HCEC 1CT (cell line): ENCODE measurements at regions not wholly inside any gene's neighbourhood (a gene's known extent, or its start where the extent isn't known, plus 50 kb on each side); places are given as distances from the start of the nearest gene placed in this dataset.
"Not testable (repeated sequence)": the region's sequence is repeated elsewhere in the genome, so short reads cannot be mapped to it uniquely, and the experiment has no call there.

Experiments used
- DNase-seq: peaks from one replicate; pipeline ENCODE4 v3.0.0-alpha.2; 2017

GRCh38 chr1:145553795-145554194 is 54.0 kb upstream of the GPR89A start:
- DNase-seq: not testable (repeated sequence)

DNA sequence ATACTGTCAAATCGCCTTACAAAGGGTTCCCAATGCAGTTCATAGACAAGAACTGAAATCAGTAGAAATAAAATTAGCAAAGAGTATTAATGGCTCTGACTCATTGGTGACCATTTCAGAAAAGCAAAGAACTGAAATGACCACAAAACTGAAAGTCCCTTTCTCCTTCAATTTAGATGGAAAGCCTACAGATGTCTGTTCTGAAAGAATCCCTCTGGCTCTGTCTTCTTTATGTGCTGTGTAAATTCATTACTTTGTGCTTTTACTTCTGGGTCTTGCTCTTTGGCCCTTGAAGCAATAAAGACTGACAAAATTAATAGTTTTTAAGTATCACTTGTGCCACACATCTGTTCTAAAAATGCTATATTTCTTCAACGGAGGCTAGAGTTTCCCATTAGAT is 62.7 kb upstream of the GPR89A start:
- peak; percentile 16 for DNase-seq

DNA sequence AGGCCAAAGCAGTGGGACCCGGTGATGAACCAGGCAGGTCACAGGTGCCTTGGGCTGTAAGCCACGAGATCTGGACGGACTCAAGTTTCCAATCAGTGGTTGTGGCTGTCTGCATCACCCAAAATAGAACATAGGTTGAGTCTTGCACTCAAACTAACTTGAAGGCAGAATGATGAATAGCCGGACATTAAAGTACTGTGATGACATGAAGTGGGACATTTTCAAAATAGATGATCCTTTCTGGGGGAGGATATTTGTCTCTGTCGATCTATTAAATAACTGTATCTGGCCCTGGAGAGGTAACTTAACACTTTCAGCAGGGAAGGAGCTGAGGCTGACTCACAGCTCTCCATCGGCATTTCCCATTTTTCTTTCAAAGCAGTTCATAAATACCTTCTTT is 66.1 kb upstream of the GPR89A start:
- peak; percentile 49 for DNase-seq

DNA sequence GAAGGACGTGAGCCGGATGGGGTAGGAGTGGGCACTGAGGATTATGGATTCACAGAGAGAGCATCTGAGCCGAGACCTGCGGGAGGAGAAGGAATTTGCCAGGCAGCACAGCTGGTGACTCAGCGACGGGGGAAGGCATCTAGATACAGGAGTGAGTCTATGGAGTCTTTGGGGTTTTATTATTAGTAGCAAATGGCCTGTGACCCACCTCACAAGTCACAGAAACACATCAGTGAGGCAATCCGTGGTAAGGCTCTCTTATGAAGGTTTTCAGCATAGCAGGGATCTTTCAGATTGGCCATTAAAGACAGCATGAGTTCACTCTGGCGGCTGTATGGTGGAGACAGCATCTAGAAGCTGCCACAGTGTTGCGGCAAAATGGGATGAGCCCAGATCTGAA is 66.5 kb upstream of the GPR89A start:
- peak; percentile 70 for DNase-seq

- peak; percentile 84 for DNase-seq
Observed at GRCh38 chr1:145538118-145538882, 69.5 kb upstream of the GPR89A start.

DNA sequence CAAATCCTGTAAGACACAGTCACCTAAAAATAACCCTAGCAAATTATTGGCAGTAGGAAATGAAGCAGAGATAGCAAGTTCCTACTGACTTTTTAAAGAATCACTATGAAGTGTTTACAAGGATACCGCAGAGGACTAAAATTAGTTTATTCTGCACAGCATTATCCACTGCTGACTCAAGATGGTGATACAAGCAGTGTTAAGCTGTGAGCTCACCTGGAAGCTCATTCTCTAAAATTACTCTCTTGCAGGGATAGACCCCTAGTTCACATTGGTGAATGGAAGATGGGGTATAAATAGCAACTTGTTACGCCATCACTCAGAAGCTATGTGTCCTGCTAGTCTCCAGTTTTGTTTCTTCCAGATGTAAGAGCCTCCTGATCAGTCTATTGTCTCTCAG is 70.8 kb upstream of the GPR89A start:
- DNase-seq: peak; percentile 57

DNA sequence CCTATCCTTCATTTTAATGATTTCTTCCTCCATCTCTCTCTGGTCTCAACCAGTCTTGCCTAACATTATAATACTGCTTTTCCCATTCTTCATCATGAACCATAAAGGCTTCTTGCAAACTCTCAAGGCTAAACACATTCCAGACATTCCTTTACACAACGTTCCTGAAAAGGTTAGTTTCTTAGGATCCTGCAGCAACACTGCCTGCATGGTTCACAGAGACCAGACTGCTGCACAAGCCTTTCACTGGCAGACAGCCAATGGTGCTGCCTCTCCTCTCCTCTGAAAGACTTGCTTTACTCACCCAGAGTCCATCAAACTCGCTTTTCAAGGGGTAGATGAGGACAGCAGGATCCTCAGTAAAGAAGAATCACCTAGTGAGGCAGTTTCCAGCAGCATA is 72.3 kb upstream of the GPR89A start:
- peak; percentile 30 for DNase-seq

GRCh38 chr1:145528068-145528564 is 79.7 kb upstream of the GPR89A start:
- peak; percentile 10 for DNase-seq

DNA sequence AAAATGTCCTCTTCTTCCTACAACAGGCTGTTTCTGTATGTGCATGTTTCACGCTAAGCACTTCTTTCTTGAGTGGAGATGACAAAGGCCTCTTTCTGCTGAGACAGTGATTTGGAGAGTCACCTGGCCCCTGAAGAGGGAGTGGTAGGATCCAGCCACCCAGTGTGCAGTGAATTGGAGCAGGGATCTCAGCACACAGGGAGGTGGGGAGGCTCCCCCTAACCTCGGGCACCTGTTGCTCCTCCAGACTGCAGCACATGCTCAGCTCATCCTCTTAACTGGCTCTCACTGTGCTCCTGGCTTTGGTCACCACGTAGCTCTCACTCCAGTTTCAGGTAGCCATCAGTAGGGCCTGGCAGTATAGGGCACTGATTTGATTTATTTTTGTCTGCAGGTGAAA is 87.6 kb upstream of the GPR89A start:
- not testable (repeated sequence) for DNase-seq

DNA sequence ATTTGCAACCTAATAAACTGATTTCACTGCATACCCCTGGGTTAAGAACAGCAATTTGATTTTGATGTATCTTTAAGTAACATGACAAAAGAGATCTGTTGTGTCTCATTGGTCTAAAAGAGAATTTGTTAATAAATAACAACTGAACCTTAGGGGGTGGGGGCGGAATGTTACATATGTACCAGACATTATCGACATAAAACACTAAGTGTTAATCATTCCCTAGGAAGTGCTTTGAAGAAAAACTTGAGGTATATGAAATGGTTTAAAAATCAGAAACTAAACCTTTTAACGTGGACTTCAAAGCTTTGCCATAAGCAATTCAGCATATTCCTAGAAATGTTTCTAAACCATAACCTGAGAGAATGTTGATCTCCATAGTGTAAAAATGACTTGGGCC is 88.5 kb upstream of the GPR89A start:
- not testable (repeated sequence) for DNase-seq

- DNase-seq: not testable (repeated sequence)
Observed at GRCh38 chr1:145513017-145513416, 87.6 kb upstream of the NBPF20 start.

DNA sequence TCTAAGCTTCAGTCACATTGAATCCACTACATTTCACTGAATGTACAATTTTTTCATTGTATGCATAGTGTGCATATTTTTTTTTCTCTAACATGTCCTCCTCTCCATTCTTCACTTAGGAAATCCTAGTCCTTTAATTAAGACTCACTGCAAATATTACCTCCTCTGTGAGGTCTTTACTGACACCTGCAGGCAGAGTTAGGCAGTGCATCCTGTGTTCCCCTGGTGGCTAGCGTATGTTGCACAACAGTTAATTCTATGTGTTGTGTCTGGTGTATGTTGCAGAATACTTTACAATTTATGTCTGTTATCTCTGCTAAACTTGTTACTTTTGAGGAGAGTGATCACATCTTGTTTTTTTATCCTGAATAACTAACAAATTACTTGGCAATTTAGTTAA is 82.7 kb upstream of the NBPF20 start:
- DNase-seq: not testable (repeated sequence)

GRCh38 chr1:145505663-145506647 is 80.6 kb upstream of the NBPF20 start:
- not testable (repeated sequence) for DNase-seq

- DNase-seq: not testable (repeated sequence)
Observed at GRCh38 chr1:145504834-145505413, 79.5 kb upstream of the NBPF20 start.

DNA sequence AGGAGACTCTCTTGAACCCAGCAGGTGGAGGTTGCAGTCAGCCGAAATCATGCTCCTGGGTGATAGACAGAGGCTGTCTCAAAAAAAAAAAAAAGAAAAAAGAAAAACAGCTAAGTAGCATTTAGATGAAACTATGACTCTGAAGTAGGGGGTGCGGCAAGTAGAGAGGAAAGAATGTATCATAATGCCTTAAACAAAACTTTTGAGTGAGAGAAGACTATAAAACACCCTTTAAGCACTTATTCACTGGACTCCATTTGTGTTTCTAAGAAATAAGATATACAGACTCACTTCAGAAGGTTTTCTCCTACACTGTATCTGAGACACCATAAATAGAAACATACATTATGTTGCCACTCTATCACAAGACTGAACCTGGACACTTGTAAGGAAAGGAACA is 78.9 kb upstream of the NBPF20 start:
- DNase-seq: not testable (repeated sequence)

DNA sequence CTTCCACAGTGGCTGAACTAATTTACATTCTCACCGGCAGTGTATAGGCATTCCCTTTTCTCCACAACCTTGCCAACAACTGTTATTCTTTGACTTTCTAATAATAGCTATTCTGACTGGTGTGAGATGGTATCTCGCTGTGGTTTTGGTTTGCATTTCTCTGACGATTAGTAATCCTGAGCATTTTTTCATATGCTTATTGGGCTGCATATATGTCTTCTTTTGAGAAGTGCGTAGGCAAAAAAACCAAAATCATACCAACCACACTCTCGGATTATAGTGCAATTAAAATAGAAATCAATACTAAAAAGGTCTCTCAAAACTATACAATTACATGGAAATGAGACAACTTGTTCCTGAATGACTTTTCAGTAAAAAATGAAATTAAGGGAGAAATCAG is 74.8 kb upstream of the NBPF20 start:
- not testable (repeated sequence) for DNase-seq

DNA sequence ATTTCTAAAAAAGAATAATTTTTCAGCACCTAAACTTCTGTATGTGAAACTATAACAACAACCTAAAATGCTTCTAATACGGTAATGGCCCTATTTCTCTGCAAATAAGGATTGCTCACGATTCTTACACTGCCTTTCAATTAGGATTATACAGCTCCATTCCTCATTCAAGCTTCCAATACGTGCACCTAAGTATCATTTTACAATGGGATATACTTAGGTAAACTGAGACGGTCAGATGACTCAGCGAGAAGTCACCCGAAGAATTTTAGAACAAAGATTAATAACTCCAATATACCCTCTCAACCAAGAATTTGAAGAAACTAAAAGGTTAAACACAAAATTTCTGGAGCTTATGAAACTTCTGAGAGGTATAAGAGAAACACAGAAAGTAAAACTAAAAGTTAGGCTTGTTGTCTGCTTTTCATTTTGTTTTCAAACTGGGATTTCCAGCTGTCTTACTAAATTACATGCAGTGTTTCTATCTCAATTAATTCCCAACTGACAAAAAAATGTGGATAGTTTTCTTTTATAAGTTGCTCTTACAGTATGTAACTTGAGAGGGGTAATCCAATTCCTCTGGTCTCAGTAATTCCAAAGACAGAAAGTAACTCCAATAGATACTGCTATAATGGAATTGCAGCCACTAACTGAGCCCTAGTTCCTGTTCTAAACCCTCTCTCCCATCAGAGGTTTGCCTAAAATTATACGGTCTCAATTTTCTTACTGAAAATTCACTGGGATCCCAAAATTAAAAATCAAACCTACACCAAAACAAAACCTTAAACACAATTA is 69.9 kb upstream of the NBPF20 start:
- DNase-seq: not testable (repeated sequence)

GRCh38 chr1:145488193-145488933 is 63.0 kb upstream of the NBPF20 start:
- not testable (repeated sequence) for DNase-seq

- DNase-seq: not testable (repeated sequence)
Observed at GRCh38 chr1:145487156-145487555, 61.8 kb upstream of the NBPF20 start.

DNA sequence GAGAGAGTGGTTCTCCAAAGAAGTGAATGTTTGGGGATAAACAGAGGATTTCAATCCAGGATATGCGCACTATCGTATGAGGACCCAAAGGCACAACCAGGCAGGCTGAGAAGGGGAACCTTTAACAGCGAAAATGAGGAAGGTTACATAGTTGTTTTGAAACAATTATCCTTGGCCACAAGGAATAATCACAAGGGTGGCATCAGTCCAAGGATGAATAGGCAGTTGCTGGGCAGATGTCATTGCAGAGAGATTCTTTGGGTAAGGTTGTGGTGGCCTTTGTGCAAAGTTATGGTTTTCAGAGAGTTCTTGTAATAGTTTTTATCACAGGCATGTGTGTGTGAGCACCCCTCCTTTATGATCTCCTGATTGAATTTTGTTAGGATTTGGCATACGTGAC is 58.9 kb upstream of the NBPF20 start:
- DNase-seq: not testable (repeated sequence)

- DNase-seq: not testable (repeated sequence)
Observed at GRCh38 chr1:145482214-145482860, 56.9 kb upstream of the NBPF20 start.
